ENCODE measurements at regions not wholly inside any gene's neighbourhood (a gene's known extent, or its start where the extent isn't known, plus 50 kb on each side); places are given as distances from the start of the nearest gene placed in this dataset.
"Not testable (repeated sequence)": the region's sequence is repeated elsewhere in the genome, so short reads cannot be mapped to it uniquely, and the experiment has no call there.

DNA sequence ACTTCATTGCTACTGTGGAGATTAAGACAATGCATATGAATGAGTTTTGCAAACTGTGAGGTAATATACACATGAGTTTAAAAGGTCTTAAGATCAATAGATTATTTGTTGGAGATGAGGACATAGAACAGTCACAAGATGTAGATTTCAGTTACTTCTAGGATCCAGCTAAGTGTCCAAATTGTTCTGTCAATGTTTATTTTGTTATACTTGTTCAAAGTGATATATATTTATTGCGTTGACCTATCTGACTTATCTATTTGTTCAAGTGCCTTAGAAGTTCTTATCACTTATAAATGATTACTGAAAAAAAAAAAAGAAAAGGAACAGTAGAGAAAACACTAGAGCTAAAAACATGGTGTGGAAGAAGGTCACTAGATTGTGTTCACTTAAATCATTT, 75.6 kb upstream of the GRIN3A start:
- in situ Hi-C loops (cut with MboI; ENCODE audit: low sequenced_read_pairs, unreplicated experiment): no loop called here
- TF ChIP-seq, protein P1, sequence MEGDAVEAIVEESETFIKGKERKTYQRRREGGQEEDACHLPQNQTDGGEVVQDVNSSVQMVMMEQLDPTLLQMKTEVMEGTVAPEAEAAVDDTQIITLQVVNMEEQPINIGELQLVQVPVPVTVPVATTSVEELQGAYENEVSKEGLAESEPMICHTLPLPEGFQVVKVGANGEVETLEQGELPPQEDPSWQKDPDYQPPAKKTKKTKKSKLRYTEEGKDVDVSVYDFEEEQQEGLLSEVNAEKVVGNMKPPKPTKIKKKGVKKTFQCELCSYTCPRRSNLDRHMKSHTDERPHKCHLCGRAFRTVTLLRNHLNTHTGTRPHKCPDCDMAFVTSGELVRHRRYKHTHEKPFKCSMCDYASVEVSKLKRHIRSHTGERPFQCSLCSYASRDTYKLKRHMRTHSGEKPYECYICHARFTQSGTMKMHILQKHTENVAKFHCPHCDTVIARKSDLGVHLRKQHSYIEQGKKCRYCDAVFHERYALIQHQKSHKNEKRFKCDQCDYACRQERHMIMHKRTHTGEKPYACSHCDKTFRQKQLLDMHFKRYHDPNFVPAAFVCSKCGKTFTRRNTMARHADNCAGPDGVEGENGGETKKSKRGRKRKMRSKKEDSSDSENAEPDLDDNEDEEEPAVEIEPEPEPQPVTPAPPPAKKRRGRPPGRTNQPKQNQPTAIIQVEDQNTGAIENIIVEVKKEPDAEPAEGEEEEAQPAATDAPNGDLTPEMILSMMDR (IDR thresholded peaks at IDR 0.05; ENCODE audit: borderline replicate concordance, control extremely low read depth, extremely low read depth, insufficient read depth, missing control alignments): no peak
- DNase-seq (ENCODE audit: low spot score): no peak

DNA sequence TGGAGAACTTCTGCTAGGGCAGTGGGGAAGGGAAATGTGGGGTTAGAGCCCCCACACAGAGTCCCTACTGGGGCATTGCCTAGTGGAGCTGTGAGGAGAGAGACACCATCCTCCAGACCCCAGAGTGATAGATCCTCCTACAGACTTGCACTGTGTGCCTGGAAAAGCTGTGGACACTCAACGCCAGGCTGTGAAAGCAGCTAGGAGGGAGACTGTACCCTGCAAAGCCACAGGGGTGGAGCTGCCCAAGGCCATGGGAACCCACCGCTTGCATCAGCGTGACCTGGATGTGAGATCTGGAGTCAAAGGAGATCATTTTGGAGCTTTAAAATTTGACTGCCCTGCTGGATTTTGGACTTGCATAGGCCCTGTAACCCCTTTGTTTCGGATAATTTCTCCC, 69.4 kb upstream of the GRIN3A start:
- in situ Hi-C loops (cut with MboI; ENCODE audit: low sequenced_read_pairs, unreplicated experiment); DNase-seq (ENCODE audit: low spot score): not testable (repeated sequence)

DNA sequence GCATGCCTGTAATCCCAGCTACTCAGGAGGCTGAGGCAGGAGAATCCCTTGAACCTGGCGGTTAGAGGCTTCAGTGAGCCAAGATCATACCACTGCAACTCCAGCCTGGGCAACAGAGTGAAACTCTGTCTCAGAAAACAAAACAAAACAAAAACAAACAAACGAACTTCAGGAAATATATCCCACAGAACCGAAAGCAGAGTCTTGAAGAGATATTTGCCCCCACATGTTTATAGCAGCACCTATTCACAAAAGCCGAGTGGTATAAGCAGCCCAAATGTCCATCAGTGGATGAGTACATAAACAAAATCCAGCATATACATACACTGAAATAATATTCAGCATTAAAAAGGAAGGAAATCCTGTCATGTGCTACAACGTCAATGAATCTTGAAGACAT, 57.6 kb upstream of the GRIN3A start:
- DNase-seq (ENCODE audit: low spot score): no peak
- TF ChIP-seq, protein P1 (IDR thresholded peaks at IDR 0.05; ENCODE audit: borderline replicate concordance, control extremely low read depth, extremely low read depth, insufficient read depth, missing control alignments): no peak
- in situ Hi-C loops (cut with MboI; ENCODE audit: low sequenced_read_pairs, unreplicated experiment): no loop called here

DNA sequence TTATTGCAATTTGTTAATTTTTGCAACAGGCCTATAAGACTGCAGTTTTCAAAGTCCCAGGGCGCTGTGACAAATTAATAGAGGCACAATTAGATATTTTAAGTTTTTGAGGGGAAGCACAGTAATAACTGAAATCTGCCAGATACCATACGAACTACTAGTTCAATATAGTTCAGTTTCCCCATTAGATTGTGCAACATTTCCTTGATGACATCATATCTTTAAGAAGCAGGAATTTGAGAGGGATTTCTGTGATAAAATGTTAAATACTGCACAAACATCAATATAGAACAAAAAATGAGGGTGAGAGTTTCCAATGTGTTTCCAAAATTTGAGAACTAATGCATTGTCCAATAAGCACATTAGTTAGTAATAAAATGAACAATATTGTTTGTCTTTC, 56.7 kb upstream of the GRIN3A start:
- in situ Hi-C loops (cut with MboI; ENCODE audit: low sequenced_read_pairs, unreplicated experiment): no loop called here
- TF ChIP-seq, protein P1 (IDR thresholded peaks at IDR 0.05; ENCODE audit: borderline replicate concordance, control extremely low read depth, extremely low read depth, insufficient read depth, missing control alignments): no peak
- DNase-seq (ENCODE audit: low spot score): no peak

DNA sequence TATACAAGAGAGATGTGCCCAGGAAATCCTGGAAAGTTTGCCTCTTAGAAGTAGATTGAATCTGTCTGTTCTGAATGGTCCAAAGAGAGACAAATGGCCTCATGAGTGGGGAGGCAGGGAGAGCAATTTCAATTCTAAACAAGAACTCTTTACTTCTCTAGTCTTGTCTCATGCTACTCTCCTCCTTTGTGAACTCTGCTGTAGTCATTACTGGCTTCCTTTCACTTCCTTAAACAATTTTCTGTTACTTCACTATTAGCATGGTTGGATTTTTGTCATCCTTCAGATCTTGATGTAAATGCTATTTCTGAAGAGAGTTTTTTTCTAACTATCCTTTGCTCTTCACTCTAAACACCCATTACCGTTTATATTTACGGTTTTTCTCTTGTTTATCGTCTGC, 54.0 kb upstream of the GRIN3A start:
- TF ChIP-seq, protein P1 (IDR thresholded peaks at IDR 0.05; ENCODE audit: borderline replicate concordance, control extremely low read depth, extremely low read depth, insufficient read depth, missing control alignments): no peak
- in situ Hi-C loops (cut with MboI; ENCODE audit: low sequenced_read_pairs, unreplicated experiment): no loop called here
- no peak for DNase-seq (ENCODE audit: low spot score)

DNA sequence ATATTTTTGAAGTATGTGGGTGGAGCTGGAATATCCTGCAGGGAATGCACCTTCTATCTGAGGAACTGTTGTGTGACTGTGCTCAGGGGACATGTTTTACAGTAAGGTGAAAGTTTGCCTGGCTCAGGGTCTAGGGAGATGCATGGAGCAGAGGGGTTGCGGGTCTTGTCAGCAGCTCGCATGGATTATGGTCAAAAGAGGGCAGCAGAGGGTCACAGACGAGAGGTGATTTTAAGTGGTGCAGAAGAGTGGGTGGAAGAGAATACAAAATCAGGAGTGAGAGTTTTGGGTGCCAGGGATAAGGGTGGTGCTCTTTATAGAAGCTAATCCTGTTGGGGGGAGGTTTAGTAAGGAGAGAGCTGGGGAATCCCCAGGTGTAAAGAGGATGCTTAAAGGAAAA, 53.5 kb upstream of the GRIN3A start:
- in situ Hi-C loops (cut with MboI; ENCODE audit: low sequenced_read_pairs, unreplicated experiment): no loop called here
- DNase-seq (ENCODE audit: low spot score): no peak
- TF ChIP-seq, protein P1 (IDR thresholded peaks at IDR 0.05; ENCODE audit: borderline replicate concordance, control extremely low read depth, extremely low read depth, insufficient read depth, missing control alignments): no peak

DNA sequence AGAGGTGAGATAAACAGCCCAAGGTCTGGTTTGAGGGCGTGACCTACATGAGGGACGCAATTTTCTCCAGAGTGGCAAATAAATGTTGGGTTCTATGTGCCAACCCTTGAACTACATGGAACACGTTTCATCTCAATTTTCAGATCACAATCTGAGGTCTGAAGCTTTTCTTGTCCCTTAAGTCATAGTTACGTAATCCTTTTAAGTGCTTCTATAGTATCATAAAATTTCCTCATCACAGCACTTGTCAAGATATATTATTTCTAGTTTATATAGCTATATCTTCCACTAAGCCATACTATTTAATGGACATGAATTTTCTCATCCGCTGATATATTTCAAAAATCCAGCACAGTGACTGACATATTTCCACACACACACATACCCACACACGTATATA, 53.1 kb upstream of the GRIN3A start:
- no peak for DNase-seq (ENCODE audit: low spot score)
- in situ Hi-C loops (cut with MboI; ENCODE audit: low sequenced_read_pairs, unreplicated experiment): no loop called here
- TF ChIP-seq, protein P1 (IDR thresholded peaks at IDR 0.05; ENCODE audit: borderline replicate concordance, control extremely low read depth, extremely low read depth, insufficient read depth, missing control alignments): no peak

Measured in GM13976 (cell line).